HL-60 (cell line): ENCODE measurements at regions not wholly inside any gene's neighbourhood (a gene's known extent, or its start where the extent isn't known, plus 50 kb on each side); places are given as distances from the start of the nearest gene placed in this dataset.

Source experiments
- DNase-seq, 2 experiments: peaks; one replicate each; pipeline ENCODE4 v3.0.0-alpha.2; 2010 to 2020; ENCODE audit warnings: low read depth in 1 of 2, low spot score in 1 of 2
- H3K27ac ChIP-seq: fragments of 250-450 bp; sonication (Bioruptor Pico); replicated peaks from 2 replicates; pipeline ENCODE4 v1.5.1; 2020; ENCODE audit warnings: mild to moderate bottlenecking, moderate library complexity
- H3K27me3 ChIP-seq: fragments of 250-450 bp; sonication (Bioruptor Pico); 2 replicates; pipeline ENCODE4 v1.5.1; 2021; ENCODE audit warnings: mild to moderate bottlenecking, moderate library complexity; ENCODE audit not compliant: insufficient read depth, poor library complexity, severe bottlenecking
- H3K4me3 ChIP-seq: replicated peaks from 2 replicates; pipeline ENCODE4 v1.5.1; 2011; ENCODE audit warnings: mild to moderate bottlenecking, control low read depth, low read length; ENCODE audit not compliant: insufficient read depth
- CTCF ChIP-seq: IDR thresholded peaks from one replicate; pipeline ENCODE4 v1.5.1; 2011; ENCODE audit warnings: low read length, control low read depth, inconsistent platforms; ENCODE audit not compliant: insufficient read depth
- GABPA ChIP-seq: IDR thresholded peaks from 2 replicates; pipeline ENCODE4 v1.6.1; 2012; ENCODE audit warnings: low read depth
- POLR2AphosphoS5 ChIP-seq: IDR thresholded peaks from 2 replicates; pipeline ENCODE4 v1.6.1; 2012; ENCODE audit warnings: low read depth
- SPI1 ChIP-seq: IDR thresholded peaks from 2 replicates; pipeline ENCODE4 v1.6.1; 2012; ENCODE audit warnings: low read depth, mild to moderate bottlenecking, borderline replicate concordance
- TF ChIP-seq, protein P1 (sequence below): IDR thresholded peaks from 2 replicates; pipeline ENCODE4 v1.6.1; 2012; ENCODE audit warnings: low read depth; ENCODE audit not compliant: insufficient replicate concordance

GRCh38 chr4:60016971-60017370 lies 1183.2 kb upstream of the ADGRL3 start:
- DNase-seq: no peak
- H3K27me3 ChIP-seq: no peaks in the 10 kb centered on the region
- no peak overlapping the region for H3K4me3 ChIP-seq
- H3K27ac ChIP-seq: no peak overlapping the region
- TF ChIP-seq SPI1 (no peak), CTCF (no peak), POLR2AphosphoS5 (no peak), GABPA (no peak)
- TF ChIP-seq, protein P1, sequence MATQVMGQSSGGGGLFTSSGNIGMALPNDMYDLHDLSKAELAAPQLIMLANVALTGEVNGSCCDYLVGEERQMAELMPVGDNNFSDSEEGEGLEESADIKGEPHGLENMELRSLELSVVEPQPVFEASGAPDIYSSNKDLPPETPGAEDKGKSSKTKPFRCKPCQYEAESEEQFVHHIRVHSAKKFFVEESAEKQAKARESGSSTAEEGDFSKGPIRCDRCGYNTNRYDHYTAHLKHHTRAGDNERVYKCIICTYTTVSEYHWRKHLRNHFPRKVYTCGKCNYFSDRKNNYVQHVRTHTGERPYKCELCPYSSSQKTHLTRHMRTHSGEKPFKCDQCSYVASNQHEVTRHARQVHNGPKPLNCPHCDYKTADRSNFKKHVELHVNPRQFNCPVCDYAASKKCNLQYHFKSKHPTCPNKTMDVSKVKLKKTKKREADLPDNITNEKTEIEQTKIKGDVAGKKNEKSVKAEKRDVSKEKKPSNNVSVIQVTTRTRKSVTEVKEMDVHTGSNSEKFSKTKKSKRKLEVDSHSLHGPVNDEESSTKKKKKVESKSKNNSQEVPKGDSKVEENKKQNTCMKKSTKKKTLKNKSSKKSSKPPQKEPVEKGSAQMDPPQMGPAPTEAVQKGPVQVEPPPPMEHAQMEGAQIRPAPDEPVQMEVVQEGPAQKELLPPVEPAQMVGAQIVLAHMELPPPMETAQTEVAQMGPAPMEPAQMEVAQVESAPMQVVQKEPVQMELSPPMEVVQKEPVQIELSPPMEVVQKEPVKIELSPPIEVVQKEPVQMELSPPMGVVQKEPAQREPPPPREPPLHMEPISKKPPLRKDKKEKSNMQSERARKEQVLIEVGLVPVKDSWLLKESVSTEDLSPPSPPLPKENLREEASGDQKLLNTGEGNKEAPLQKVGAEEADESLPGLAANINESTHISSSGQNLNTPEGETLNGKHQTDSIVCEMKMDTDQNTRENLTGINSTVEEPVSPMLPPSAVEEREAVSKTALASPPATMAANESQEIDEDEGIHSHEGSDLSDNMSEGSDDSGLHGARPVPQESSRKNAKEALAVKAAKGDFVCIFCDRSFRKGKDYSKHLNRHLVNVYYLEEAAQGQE: no peak

DNA sequence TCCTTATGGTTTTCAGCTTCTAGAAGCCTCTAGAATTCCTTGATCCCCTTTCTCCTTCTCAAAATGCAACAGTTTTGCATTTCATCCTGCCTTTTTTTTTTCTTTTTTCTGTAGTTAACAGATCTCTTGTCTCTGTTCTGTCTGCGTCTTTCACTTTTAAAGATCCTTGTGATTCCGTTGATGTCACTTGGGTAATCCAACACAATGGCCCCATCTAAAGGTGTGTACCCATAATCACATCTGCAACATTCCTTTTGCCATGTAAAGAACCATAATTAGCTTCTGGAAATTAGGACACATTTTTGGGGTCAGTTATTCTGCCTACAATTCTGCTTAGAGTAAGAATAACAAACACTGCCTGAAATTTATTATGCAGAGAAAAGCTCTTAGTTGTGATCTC lies 1180.9 kb upstream of the ADGRL3 start:
- H3K27me3 ChIP-seq: no peaks in the 10 kb centered on the region
- no peak for DNase-seq
- TF ChIP-seq SPI1 (no peak), POLR2AphosphoS5 (no peak), CTCF (no peak), GABPA (no peak)
- TF ChIP-seq, protein P1: no peak
- H3K4me3 ChIP-seq: no peak overlapping the region
- no peak overlapping the region for H3K27ac ChIP-seq

- H3K27me3 ChIP-seq: no peaks in the 10 kb centered on the region
- TF ChIP-seq GABPA: no peak
- TF ChIP-seq SPI1: no peak
- TF ChIP-seq POLR2AphosphoS5: no peak
- TF ChIP-seq CTCF: no peak
- TF ChIP-seq, protein P1: no peak
- DNase-seq: no peak
- H3K4me3 ChIP-seq: no peak overlapping the region
- no peak overlapping the region for H3K27ac ChIP-seq
Observed at GRCh38 chr4:60019946-60020345, 1180.2 kb upstream of the ADGRL3 start.
